ENCODE measurements at regions not wholly inside any gene's neighbourhood (a gene's known extent, or its start where the extent isn't known, plus 50 kb on each side); places are given as distances from the start of the nearest gene placed in this dataset.
"Not testable (repeated sequence)": the region's sequence is repeated elsewhere in the genome, so short reads cannot be mapped to it uniquely, and the experiment has no call there.

GRCh38 chr3:10109-10996, 186.2 kb upstream of the CHL1 start:
- H3K27ac ChIP-seq; H3K36me3 ChIP-seq (ENCODE audit: insufficient read depth, low read length); H3K9ac ChIP-seq (ENCODE audit: insufficient read length); DNase-seq (ENCODE audit: low read depth, low spot score); H3K4me3 ChIP-seq; H3K9me3 ChIP-seq (ENCODE audit: low read depth, low read length): not testable (repeated sequence)

- Histone ChIP-seq H3K36me3 (ENCODE audit: insufficient read depth, low read length) (no peaks in the 10 kb centered on the region), H3K27ac (peak overlapping the region; percentile 79; the same call in 1 of the 2 replicates), H3K9ac (ENCODE audit: insufficient read length) (peak overlapping the region; percentile 67), H3K9me3 (ENCODE audit: low read depth, low read length) (no peaks in the 10 kb centered on the region), H3K4me3 (peak overlapping the region; percentile 68)
- no peak for DNase-seq (ENCODE audit: low read depth, low spot score)
- TF ChIP-seq POLR2AphosphoS5 (IDR thresholded peaks at IDR 0.05; ENCODE audit: borderline replicate concordance, low read depth, low read length) (peak; percentile 25; the same call in 1 of the 2 replicates), FOXP2 (optimal IDR thresholded peaks at IDR 0.05; ENCODE audit: control extremely low read depth, extremely low read length, insufficient read depth) (no peak)
These were observed 184.8 kb upstream of the CHL1 start for GRCh38 chr3:11734-12133.

GRCh38 chr3:14652-15051, 181.9 kb upstream of the CHL1 start:
- no peak overlapping the region for H3K4me3 ChIP-seq
- H3K9me3 ChIP-seq (ENCODE audit: low read depth, low read length), result no peaks in the 10 kb centered on the region
- H3K36me3 ChIP-seq (ENCODE audit: insufficient read depth, low read length), result no peaks in the 10 kb centered on the region
- no peak overlapping the region for H3K9ac ChIP-seq (ENCODE audit: insufficient read length)
- DNase-seq (ENCODE audit: low read depth, low spot score), result no peak
- no peak for TF ChIP-seq EZH2 (IDR thresholded peaks at IDR 0.05)
- no peak for TF ChIP-seq FOXP2 (optimal IDR thresholded peaks at IDR 0.05; ENCODE audit: control extremely low read depth, extremely low read length, insufficient read depth)
- TF ChIP-seq POLR2AphosphoS5 (IDR thresholded peaks at IDR 0.05; ENCODE audit: borderline replicate concordance, low read depth, low read length), result no peak
- H3K27ac ChIP-seq, result no peak overlapping the region

- no peak for TF ChIP-seq FOXP2 (optimal IDR thresholded peaks at IDR 0.05; ENCODE audit: control extremely low read depth, extremely low read length, insufficient read depth)
- TF ChIP-seq POLR2AphosphoS5 (IDR thresholded peaks at IDR 0.05; ENCODE audit: borderline replicate concordance, low read depth, low read length), result no peak
- TF ChIP-seq EZH2 (IDR thresholded peaks at IDR 0.05), result no peak
- Histone ChIP-seq H3K27ac (no peak overlapping the region), H3K9ac (ENCODE audit: insufficient read length) (no peak overlapping the region), H3K4me3 (no peak overlapping the region), H3K9me3 (ENCODE audit: low read depth, low read length) (no peaks in the 10 kb centered on the region), H3K36me3 (ENCODE audit: insufficient read depth, low read length) (no peaks in the 10 kb centered on the region)
- DNase-seq (ENCODE audit: low read depth, low spot score), result no peak
These were observed 180.2 kb upstream of the CHL1 start for GRCh38 chr3:16366-16765.

GRCh38 chr3:20421-20820, 176.1 kb upstream of the CHL1 start:
- Histone ChIP-seq H3K4me3 (no peak overlapping the region), H3K9ac (ENCODE audit: insufficient read length) (no peak overlapping the region), H3K36me3 (ENCODE audit: insufficient read depth, low read length) (no peaks in the 10 kb centered on the region), H3K27ac (no peak overlapping the region), H3K9me3 (ENCODE audit: low read depth, low read length) (no peaks in the 10 kb centered on the region)
- TF ChIP-seq POLR2AphosphoS5 (IDR thresholded peaks at IDR 0.05; ENCODE audit: borderline replicate concordance, low read depth, low read length) (no peak), EZH2 (IDR thresholded peaks at IDR 0.05) (no peak), FOXP2 (optimal IDR thresholded peaks at IDR 0.05; ENCODE audit: control extremely low read depth, extremely low read length, insufficient read depth) (no peak)
- no peak for DNase-seq (ENCODE audit: low read depth, low spot score)

GRCh38 chr3:24006-24405, 172.6 kb upstream of the CHL1 start:
- DNase-seq (ENCODE audit: low read depth, low spot score), result no peak
- no peak overlapping the region for H3K9ac ChIP-seq (ENCODE audit: insufficient read length)
- no peaks in the 10 kb centered on the region for H3K9me3 ChIP-seq (ENCODE audit: low read depth, low read length)
- H3K27ac ChIP-seq, result no peak overlapping the region
- no peak overlapping the region for H3K4me3 ChIP-seq
- TF ChIP-seq EZH2 (IDR thresholded peaks at IDR 0.05) (no peak), FOXP2 (optimal IDR thresholded peaks at IDR 0.05; ENCODE audit: control extremely low read depth, extremely low read length, insufficient read depth) (no peak), POLR2AphosphoS5 (IDR thresholded peaks at IDR 0.05; ENCODE audit: borderline replicate concordance, low read depth, low read length) (no peak)
- H3K36me3 ChIP-seq (ENCODE audit: insufficient read depth, low read length), result no peaks in the 10 kb centered on the region

GRCh38 chr3:25056-25455, 171.5 kb upstream of the CHL1 start:
- H3K4me3 ChIP-seq, result no peak overlapping the region
- no peak overlapping the region for H3K9ac ChIP-seq (ENCODE audit: insufficient read length)
- TF ChIP-seq FOXP2 (optimal IDR thresholded peaks at IDR 0.05; ENCODE audit: control extremely low read depth, extremely low read length, insufficient read depth), result no peak
- TF ChIP-seq EZH2 (IDR thresholded peaks at IDR 0.05), result no peak
- TF ChIP-seq POLR2AphosphoS5 (IDR thresholded peaks at IDR 0.05; ENCODE audit: borderline replicate concordance, low read depth, low read length), result no peak
- DNase-seq (ENCODE audit: low read depth, low spot score), result no peak
- H3K9me3 ChIP-seq (ENCODE audit: low read depth, low read length), result no peaks in the 10 kb centered on the region
- H3K36me3 ChIP-seq (ENCODE audit: insufficient read depth, low read length), result no peaks in the 10 kb centered on the region
- no peak overlapping the region for H3K27ac ChIP-seq

GRCh38 chr3:35985-36384, 160.6 kb upstream of the CHL1 start:
- H3K9ac ChIP-seq (ENCODE audit: insufficient read length); H3K27ac ChIP-seq; H3K36me3 ChIP-seq (ENCODE audit: insufficient read depth, low read length); DNase-seq (ENCODE audit: low read depth, low spot score); H3K4me3 ChIP-seq; H3K9me3 ChIP-seq (ENCODE audit: low read depth, low read length): not testable (repeated sequence)

- not testable (repeated sequence) for H3K9ac ChIP-seq (ENCODE audit: insufficient read length); DNase-seq (ENCODE audit: low read depth, low spot score); H3K27ac ChIP-seq; H3K36me3 ChIP-seq (ENCODE audit: insufficient read depth, low read length); H3K4me3 ChIP-seq; H3K9me3 ChIP-seq (ENCODE audit: low read depth, low read length)
These were observed 153.5 kb upstream of the CHL1 start for GRCh38 chr3:42871-43744.
